GM12865 (cell line): ENCODE measurements at regions not wholly inside any gene's neighbourhood (a gene's known extent, or its start where the extent isn't known, plus 50 kb on each side); places are given as distances from the start of the nearest gene placed in this dataset.
"Not testable (repeated sequence)": the region's sequence is repeated elsewhere in the genome, so short reads cannot be mapped to it uniquely, and the experiment has no call there.

Experiments used
- DNase-seq: peaks from one replicate; pipeline ENCODE4 v3.0.0; 2010; ENCODE audit warnings: low read depth
- H3K4me3 ChIP-seq: 2 replicates; pipeline ENCODE4 v1.5.1; 2011; ENCODE audit warnings: mild to moderate bottlenecking, low read depth, low read length, control low read depth
- CTCF ChIP-seq: IDR thresholded peaks from 2 replicates; pipeline ENCODE4 v1.5.1; 2011; ENCODE audit warnings: low read length, control low read depth, low read depth, inconsistent platforms; ENCODE audit not compliant: insufficient read depth; ENCODE audit errors: missing control alignments

- DNase-seq = no peak
- TF ChIP-seq CTCF = no peak
- H3K4me3 ChIP-seq = no peak overlapping the region
Measured at GRCh38 chr9:31582561-31582960, 801.9 kb upstream of the ACO1 start.

GRCh38 chr9:31585158-31585557, 799.3 kb upstream of the ACO1 start:
- H3K4me3 ChIP-seq = no peak overlapping the region
- no peak for TF ChIP-seq CTCF
- DNase-seq = no peak

- H3K4me3 ChIP-seq = no peak overlapping the region
- no peak for DNase-seq
- no peak for TF ChIP-seq CTCF
Measured at GRCh38 chr9:31587146-31587545, 797.3 kb upstream of the ACO1 start.

- DNase-seq = no peak
- no peak overlapping the region for H3K4me3 ChIP-seq
- TF ChIP-seq CTCF = no peak
Measured at GRCh38 chr9:31588006-31588405, 796.4 kb upstream of the ACO1 start.

GRCh38 chr9:31588756-31589155, 795.7 kb upstream of the ACO1 start:
- H3K4me3 ChIP-seq = no peak overlapping the region
- no peak for DNase-seq
- no peak for TF ChIP-seq CTCF

- no peak for TF ChIP-seq CTCF
- no peak for DNase-seq
- no peak overlapping the region for H3K4me3 ChIP-seq
Measured at GRCh38 chr9:31590091-31590490, 794.4 kb upstream of the ACO1 start.

GRCh38 chr9:31597086-31597485, 787.4 kb upstream of the ACO1 start:
- H3K4me3 ChIP-seq, DNase-seq: not testable (repeated sequence)

- DNase-seq = peak; percentile 42
- TF ChIP-seq CTCF = no peak
- no peak overlapping the region for H3K4me3 ChIP-seq
Measured at GRCh38 chr9:31597977-31598376, 786.5 kb upstream of the ACO1 start.
